ENCODE measurements at regions not wholly inside any gene's neighbourhood (a gene's known extent, or its start where the extent isn't known, plus 50 kb on each side); places are given as distances from the start of the nearest gene placed in this dataset.

DNA sequence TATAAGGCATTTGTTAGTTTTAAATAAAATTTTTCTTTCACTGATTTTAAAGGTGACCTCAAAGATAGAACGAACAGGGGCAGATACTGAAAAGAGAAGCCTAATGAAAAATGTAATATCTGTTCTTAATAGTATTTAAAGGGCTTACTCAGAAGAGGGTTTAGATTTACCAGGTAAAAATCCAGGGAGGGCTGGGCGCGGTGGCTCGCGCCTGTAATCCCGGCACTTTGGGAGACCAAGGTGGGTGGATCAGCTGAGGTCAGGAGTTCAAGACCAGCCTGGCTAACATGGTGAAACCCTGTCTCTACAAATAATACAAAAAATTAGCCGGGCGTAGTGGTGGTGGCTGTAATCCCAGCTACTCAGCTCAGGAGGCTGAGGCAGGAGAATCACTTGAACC, 108.3 kb upstream of the CNTNAP2 start:
- TF ChIP-seq CTCF (IDR thresholded peaks at IDR 0.05) (no peak), POLR2A (IDR thresholded peaks at IDR 0.05) (no peak), POLR2AphosphoS5 (IDR thresholded peaks at IDR 0.05; ENCODE audit: insufficient read depth in 1 of 2, low read depth in 1 of 2) (no peak)
